HG02798 (cell line): ENCODE measurements at regions not wholly inside any gene's neighbourhood (a gene's known extent, or its start where the extent isn't known, plus 50 kb on each side); places are given as distances from the start of the nearest gene placed in this dataset.
"Not testable (repeated sequence)": the region's sequence is repeated elsewhere in the genome, so short reads cannot be mapped to it uniquely, and the experiment has no call there.

ENCODE experiments used
- ATAC-seq: cut with Tn5 transposase; IDR thresholded peaks from one replicate; pipeline ENCODE4 v1.9.1; 2021; ENCODE audit warnings: mild to moderate bottlenecking; ENCODE audit not compliant: unreplicated experiment, poor library complexity

- ATAC-seq: no peak
Observed at GRCh38 chr1:234836776-234837357, 226.9 kb upstream of the IRF2BP2 start.

- no peak for ATAC-seq
Observed at GRCh38 chr1:234836045-234836681, 226.2 kb upstream of the IRF2BP2 start.

GRCh38 chr1:234835239-234835638 lies 225.3 kb upstream of the IRF2BP2 start:
- no peak for ATAC-seq

- ATAC-seq: no peak
Observed at GRCh38 chr1:234833646-234834045, 223.7 kb upstream of the IRF2BP2 start.

GRCh38 chr1:234833118-234833517 lies 223.1 kb upstream of the IRF2BP2 start:
- no peak for ATAC-seq

GRCh38 chr1:234827656-234828055 lies 217.7 kb upstream of the IRF2BP2 start:
- no peak for ATAC-seq

- no peak for ATAC-seq
Observed at GRCh38 chr1:234827181-234827580, 217.2 kb upstream of the IRF2BP2 start.

GRCh38 chr1:234826352-234826751 lies 216.4 kb upstream of the IRF2BP2 start:
- ATAC-seq: no peak

- ATAC-seq: no peak
Observed at GRCh38 chr1:234825498-234826165, 215.7 kb upstream of the IRF2BP2 start.

- not testable (repeated sequence) for ATAC-seq
Observed at GRCh38 chr1:234824836-234825235, 214.9 kb upstream of the IRF2BP2 start.

- ATAC-seq: no peak
Observed at GRCh38 chr1:234823191-234824176, 213.5 kb upstream of the IRF2BP2 start.

- ATAC-seq: no peak
Observed at GRCh38 chr1:234821840-234822239, 211.9 kb upstream of the IRF2BP2 start.

GRCh38 chr1:234820597-234820996 lies 210.6 kb upstream of the IRF2BP2 start:
- no peak for ATAC-seq

- not testable (repeated sequence) for ATAC-seq
Observed at GRCh38 chr1:234819845-234820244, 209.9 kb upstream of the IRF2BP2 start.

GRCh38 chr1:234818040-234818387 lies 208.0 kb upstream of the IRF2BP2 start:
- not testable (repeated sequence) for ATAC-seq

GRCh38 chr1:234817313-234818039 lies 207.5 kb upstream of the IRF2BP2 start:
- not testable (repeated sequence) for ATAC-seq

- not testable (repeated sequence) for ATAC-seq
Observed at GRCh38 chr1:234816864-234817263, 206.9 kb upstream of the IRF2BP2 start.

- ATAC-seq: not testable (repeated sequence)
Observed at GRCh38 chr1:234816186-234816851, 206.3 kb upstream of the IRF2BP2 start.

- ATAC-seq: not testable (repeated sequence)
Observed at GRCh38 chr1:234815295-234815815, 205.4 kb upstream of the IRF2BP2 start.
